Mesenteric fat pad (tissue), 1 donor: ENCODE measurements at regions not wholly inside any gene's neighbourhood (a gene's known extent, or its start where the extent isn't known, plus 50 kb on each side); places are given as distances from the start of the nearest gene placed in this dataset.

Experiments used
- DNase-seq: peaks from one replicate; pipeline ENCODE4 v3.0.0-alpha.2; 2020; ENCODE audit warnings: low spot score
- donor health status: DM: yes; HTN: yes; CAD: no.

- no peak for DNase-seq
These were observed 93.3 kb downstream of the EMX2 start for GRCh38 chr10:117635826-117636225.

GRCh38 chr10:117638200-117638599 lies 95.7 kb downstream of the EMX2 start:
- no peak for DNase-seq

- DNase-seq: no peak
These were observed 96.2 kb downstream of the EMX2 start for GRCh38 chr10:117638664-117639200.

- no peak for DNase-seq
These were observed 97.9 kb downstream of the EMX2 start for GRCh38 chr10:117640406-117640805.

- no peak for DNase-seq
These were observed 104.2 kb downstream of the EMX2 start for GRCh38 chr10:117646718-117647117.

- no peak for DNase-seq
These were observed 104.8 kb downstream of the EMX2 start for GRCh38 chr10:117647306-117647705.

GRCh38 chr10:117651121-117651520 lies 108.6 kb downstream of the EMX2 start:
- no peak for DNase-seq

GRCh38 chr10:117652228-117653169 lies 110.0 kb downstream of the EMX2 start:
- DNase-seq: no peak

- DNase-seq: no peak
These were observed 110.6 kb downstream of the EMX2 start for GRCh38 chr10:117653170-117653515.

GRCh38 chr10:117654105-117654504 lies 111.6 kb downstream of the EMX2 start:
- DNase-seq: no peak

GRCh38 chr10:117656385-117657367 lies 114.1 kb downstream of the EMX2 start:
- DNase-seq: no peak

GRCh38 chr10:117661316-117661715 lies 118.8 kb downstream of the EMX2 start:
- DNase-seq: no peak

- no peak for DNase-seq
These were observed 119.6 kb downstream of the EMX2 start for GRCh38 chr10:117662126-117662525.

GRCh38 chr10:117662751-117663540 lies 120.4 kb downstream of the EMX2 start:
- no peak for DNase-seq

- DNase-seq: no peak
These were observed 121.2 kb downstream of the EMX2 start for GRCh38 chr10:117663750-117664149.

- DNase-seq: no peak
These were observed 121.7 kb downstream of the EMX2 start for GRCh38 chr10:117664288-117664687.

GRCh38 chr10:117666166-117666565 lies 123.6 kb downstream of the EMX2 start:
- no peak for DNase-seq

- DNase-seq: no peak
These were observed 124.4 kb downstream of the EMX2 start for GRCh38 chr10:117666965-117667364.

- DNase-seq: no peak
These were observed 125.3 kb downstream of the EMX2 start for GRCh38 chr10:117667831-117668230.

- no peak for DNase-seq
These were observed 125.9 kb downstream of the EMX2 start for GRCh38 chr10:117668327-117669008.
